Transverse colon (tissue), 4 donors: ENCODE measurements at regions not wholly inside any gene's neighbourhood (a gene's known extent, or its start where the extent isn't known, plus 50 kb on each side); places are given as distances from the start of the nearest gene placed in this dataset.

Source experiments
- EP300 ChIP-seq: sonication (generic); formaldehyde crosslinking; IDR thresholded peaks from one replicate; pipeline ENCODE4 v1.6.1; 2017; ENCODE audit warnings: antibody characterized with exemption, low read depth
- POLR2A ChIP-seq: fragments of 450-650 bp; IDR thresholded peaks from one replicate; pipeline ENCODE4 v1.6.1; 2016; ENCODE audit warnings: antibody characterized with exemption, mild to moderate bottlenecking, moderate library complexity
- POLR2AphosphoS5 ChIP-seq, 3 donors: sonication (generic); formaldehyde crosslinking; IDR thresholded peaks; one replicate each; pipeline ENCODE4 v1.6.1; 2016; ENCODE audit warnings: antibody characterized with exemption in 3 of 3
- TF ChIP-seq, protein P1 (sequence below), 5 experiments: fragments of 200-600 bp in 3 of 5; fragments of 450-650 bp in 2 of 5; sonication (generic) in 3 of 5; IDR thresholded peaks; 1 replicate in 2 of 5; 2 replicates in 3 of 5; pipeline ENCODE4 v1.5.1; 2016 to 2017; ENCODE audit warnings: antibody characterized with exemption in 5 of 5, inconsistent platforms in 3 of 5, mild to moderate bottlenecking in 2 of 5, moderate library complexity in 1 of 5

DNA sequence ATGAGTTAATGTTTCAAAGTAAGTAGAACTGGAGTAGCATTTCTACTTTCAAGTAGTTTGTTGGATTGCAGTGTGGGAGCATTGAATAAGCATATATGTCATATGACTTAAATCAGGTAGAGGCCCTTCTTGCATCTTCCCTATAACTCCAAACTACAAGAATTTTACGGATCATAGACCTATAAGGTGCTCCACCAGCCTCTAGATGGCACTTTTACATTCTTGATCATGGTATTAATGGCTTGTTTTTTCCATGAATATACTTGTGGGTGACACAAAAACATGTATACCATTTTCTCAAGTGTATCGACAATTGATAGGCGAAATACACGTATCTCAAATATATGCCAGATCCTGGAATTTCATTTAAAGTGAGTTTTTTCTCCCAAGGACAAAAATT lies 311.1 kb downstream of the ZPLD1 start:
- TF ChIP-seq, protein P1, sequence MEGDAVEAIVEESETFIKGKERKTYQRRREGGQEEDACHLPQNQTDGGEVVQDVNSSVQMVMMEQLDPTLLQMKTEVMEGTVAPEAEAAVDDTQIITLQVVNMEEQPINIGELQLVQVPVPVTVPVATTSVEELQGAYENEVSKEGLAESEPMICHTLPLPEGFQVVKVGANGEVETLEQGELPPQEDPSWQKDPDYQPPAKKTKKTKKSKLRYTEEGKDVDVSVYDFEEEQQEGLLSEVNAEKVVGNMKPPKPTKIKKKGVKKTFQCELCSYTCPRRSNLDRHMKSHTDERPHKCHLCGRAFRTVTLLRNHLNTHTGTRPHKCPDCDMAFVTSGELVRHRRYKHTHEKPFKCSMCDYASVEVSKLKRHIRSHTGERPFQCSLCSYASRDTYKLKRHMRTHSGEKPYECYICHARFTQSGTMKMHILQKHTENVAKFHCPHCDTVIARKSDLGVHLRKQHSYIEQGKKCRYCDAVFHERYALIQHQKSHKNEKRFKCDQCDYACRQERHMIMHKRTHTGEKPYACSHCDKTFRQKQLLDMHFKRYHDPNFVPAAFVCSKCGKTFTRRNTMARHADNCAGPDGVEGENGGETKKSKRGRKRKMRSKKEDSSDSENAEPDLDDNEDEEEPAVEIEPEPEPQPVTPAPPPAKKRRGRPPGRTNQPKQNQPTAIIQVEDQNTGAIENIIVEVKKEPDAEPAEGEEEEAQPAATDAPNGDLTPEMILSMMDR (IDR thresholded peaks at IDR 0.05), result no peak
- TF ChIP-seq POLR2A (no peak), POLR2AphosphoS5 (IDR thresholded peaks at IDR 0.05) (no peak), EP300 (no peak)
